GM20000 (cell line): ENCODE measurements at regions not wholly inside any gene's neighbourhood (a gene's known extent, or its start where the extent isn't known, plus 50 kb on each side); places are given as distances from the start of the nearest gene placed in this dataset.

Source experiments
- DNase-seq: peaks from one replicate; pipeline ENCODE4 v3.0.0; 2012; ENCODE audit warnings: low spot score
- CTCF ChIP-seq: IDR thresholded peaks from 2 replicates; pipeline ENCODE4 v1.5.1; 2012; ENCODE audit warnings: mild to moderate bottlenecking, control low read depth; ENCODE audit errors: extremely low read depth, missing control alignments

- no peak for DNase-seq
- no peak for TF ChIP-seq CTCF
These were observed 268.3 kb upstream of the CPNE8 start for GRCh38 chr12:39173726-39174125.

- DNase-seq, result no peak
These were observed 259.9 kb upstream of the CPNE8 start for GRCh38 chr12:39165338-39165737.

GRCh38 chr12:39161465-39162085, 256.2 kb upstream of the CPNE8 start:
- DNase-seq, result no peak
- TF ChIP-seq CTCF, result no peak

More at GRCh38 chr12:39165338-39165737, 259.9 kb upstream of the CPNE8 start:
- no peak for TF ChIP-seq CTCF

- no peak for DNase-seq
- TF ChIP-seq CTCF, result no peak
These were observed 252.4 kb upstream of the CPNE8 start for GRCh38 chr12:39157696-39158342.

GRCh38 chr12:39145175-39145999, 240.0 kb upstream of the CPNE8 start:
- TF ChIP-seq CTCF, result peak; percentile 63
- DNase-seq, result peak; percentile 71

- no peak for TF ChIP-seq CTCF
- DNase-seq, result peak; percentile 19
These were observed 239.2 kb upstream of the CPNE8 start for GRCh38 chr12:39144613-39145061.

GRCh38 chr12:39138268-39138667, 232.9 kb upstream of the CPNE8 start:
- TF ChIP-seq CTCF, result no peak
- DNase-seq, result no peak
